NCI-H748 (cell line): ENCODE measurements at regions not wholly inside any gene's neighbourhood (a gene's known extent, or its start where the extent isn't known, plus 50 kb on each side); places are given as distances from the start of the nearest gene placed in this dataset.

Source experiments
- DNase-seq: peaks from one replicate; lab custom pipeline; 2025; ENCODE audit not compliant: unreplicated experiment; lab: John Stamatoyannopoulos, UW

DNA sequence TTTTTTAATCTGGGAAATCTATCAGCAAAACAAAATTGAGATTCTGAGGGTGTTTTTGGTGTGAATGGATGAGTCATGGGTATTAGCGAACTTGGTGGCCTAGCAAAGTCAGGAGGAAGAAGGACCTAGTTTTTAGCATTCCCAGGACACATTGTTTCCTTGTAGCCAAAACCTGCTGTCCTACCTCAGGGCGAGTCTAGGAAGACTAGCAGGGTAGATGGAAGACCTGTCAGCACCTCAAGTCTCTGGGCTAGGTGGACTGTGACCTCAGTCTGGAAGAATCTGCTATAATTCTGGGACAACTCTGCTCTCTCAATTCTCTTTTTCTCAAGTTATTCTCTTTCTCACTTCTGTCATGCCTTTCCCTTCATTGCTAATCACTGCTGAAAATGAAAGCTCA, 1399.3 kb upstream of the LRRTM1 start:
- no peak for DNase-seq

DNA sequence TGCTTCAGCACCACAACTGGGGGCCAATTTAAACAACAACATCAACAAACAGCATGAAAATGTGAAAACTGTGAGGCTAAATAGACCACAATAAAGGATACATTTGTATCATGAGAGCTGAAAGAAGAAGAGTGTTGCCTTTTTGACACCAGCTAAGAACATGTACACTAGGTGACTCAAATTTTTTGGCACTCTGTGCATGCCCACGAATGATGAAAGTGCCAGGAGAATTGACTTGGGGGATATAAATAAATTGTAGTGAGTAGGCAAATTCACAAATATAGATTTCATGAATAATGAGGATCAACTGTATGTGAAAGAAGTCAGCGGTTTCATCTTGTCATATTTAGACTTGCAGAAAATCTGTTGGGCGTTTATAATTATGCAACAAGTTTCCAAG, 1388.0 kb upstream of the LRRTM1 start:
- DNase-seq: no peak

DNA sequence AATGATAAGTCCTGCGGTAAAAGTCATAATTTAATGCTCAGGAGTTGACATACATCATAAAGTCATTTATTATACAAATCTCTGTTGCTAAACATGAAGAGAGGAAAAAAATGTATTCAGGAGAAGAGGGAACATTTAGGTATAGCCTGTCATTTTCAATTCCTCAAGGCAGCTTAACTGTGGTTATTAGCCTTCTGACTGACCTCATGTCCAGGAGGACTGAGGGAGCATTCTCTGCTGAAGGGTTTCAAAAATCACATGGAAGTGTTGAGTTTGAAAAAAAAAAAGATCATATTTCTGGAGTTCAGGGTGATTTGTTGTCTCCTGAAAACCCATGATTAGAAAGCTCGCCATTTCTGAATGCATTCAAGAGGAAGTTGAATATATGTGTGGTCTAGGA, 1371.1 kb upstream of the LRRTM1 start:
- DNase-seq: no peak

DNA sequence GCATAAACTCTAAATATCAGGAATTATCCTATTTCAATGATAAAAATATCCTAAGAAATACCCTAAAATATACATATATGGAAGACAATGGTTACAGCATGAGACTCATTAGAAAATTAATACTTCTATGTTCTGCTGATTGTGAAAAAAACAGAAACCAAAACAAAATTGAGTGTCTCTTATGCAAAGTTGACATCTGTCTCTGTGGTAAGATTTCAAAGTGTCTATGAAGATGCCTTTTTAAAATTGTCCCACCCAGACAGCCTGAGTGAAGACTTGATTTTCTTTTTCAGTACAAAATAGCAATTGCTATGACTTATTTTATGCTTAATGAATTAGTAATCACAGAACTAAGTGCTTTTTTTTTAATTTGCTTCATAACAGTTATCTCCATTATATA, 1368.4 kb upstream of the LRRTM1 start:
- no peak for DNase-seq

DNA sequence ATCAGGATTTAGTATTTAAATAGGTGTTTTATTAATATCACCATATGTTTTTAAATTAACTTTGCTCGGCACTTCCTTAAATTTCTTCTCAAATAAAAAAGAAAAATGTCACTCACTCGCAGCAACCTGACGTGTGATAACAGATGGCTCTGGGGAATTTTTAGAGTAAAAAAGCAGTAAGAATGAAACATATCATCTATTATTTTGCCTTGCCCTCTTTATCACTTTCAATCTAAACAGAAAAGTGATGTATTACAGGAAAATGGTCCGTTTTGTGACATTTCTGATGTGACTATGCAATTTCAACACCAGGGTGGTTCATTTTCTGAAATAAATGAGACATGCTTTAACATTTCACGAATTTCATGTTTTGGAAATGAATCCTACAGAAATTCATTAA, 1368.0 kb upstream of the LRRTM1 start:
- no peak for DNase-seq

DNA sequence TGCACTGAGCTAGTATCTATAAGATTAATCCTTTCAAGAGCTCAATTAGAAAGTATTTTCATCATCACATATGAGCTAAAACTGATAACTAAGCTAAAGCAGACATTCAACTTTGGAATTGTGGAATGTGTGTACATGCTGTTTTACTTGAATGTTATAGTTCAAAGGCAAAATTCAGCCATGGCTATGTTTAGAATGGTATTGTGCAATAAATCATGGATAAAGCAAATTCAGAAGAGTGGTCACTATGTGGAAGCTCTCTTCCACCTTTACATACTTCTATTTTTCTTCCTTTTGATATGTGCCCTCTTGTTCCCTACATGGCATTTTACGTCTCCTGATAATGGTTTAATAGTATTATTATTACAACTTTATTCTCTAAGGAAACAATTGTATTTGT, 1366.3 kb upstream of the LRRTM1 start:
- DNase-seq: no peak

DNA sequence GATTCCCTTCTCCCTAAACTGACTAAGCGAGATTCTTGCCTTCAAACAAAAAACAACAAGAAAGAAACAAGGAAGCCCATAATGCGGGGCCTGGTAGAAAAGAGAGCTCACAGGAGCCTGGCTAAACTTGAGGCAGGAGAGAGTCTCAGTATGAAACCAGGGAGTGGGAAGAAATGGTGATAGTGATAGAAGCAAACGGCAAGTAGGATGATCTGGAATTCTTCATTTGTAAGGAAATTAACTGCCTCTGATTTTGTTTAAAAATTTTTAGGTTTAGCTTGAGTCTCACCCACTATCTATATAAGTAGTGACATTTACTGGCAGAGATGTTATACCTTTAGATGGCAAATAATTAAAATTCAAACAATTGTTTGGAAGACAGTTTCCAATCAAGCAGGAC, 1356.5 kb upstream of the LRRTM1 start:
- DNase-seq: no peak

DNA sequence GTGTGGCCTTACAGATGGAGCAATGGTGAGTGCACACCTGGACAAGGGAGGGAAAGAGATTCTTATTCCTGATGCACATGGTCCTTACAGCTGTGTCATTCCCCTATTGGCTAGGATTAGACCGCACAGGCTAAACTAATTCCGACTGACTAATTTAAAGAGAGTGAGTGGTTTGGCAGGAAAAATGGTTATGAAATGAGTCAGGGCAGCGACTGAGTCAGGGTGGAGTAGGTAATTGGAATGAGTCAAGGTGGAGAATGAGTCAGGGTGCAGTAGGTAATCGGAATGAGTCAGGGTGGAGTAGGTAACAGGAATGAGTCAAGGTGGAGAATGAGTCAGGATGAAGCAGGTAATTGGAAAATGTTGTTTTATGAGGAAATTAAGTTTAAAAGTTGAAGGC, 1353.7 kb upstream of the LRRTM1 start:
- no peak for DNase-seq

DNA sequence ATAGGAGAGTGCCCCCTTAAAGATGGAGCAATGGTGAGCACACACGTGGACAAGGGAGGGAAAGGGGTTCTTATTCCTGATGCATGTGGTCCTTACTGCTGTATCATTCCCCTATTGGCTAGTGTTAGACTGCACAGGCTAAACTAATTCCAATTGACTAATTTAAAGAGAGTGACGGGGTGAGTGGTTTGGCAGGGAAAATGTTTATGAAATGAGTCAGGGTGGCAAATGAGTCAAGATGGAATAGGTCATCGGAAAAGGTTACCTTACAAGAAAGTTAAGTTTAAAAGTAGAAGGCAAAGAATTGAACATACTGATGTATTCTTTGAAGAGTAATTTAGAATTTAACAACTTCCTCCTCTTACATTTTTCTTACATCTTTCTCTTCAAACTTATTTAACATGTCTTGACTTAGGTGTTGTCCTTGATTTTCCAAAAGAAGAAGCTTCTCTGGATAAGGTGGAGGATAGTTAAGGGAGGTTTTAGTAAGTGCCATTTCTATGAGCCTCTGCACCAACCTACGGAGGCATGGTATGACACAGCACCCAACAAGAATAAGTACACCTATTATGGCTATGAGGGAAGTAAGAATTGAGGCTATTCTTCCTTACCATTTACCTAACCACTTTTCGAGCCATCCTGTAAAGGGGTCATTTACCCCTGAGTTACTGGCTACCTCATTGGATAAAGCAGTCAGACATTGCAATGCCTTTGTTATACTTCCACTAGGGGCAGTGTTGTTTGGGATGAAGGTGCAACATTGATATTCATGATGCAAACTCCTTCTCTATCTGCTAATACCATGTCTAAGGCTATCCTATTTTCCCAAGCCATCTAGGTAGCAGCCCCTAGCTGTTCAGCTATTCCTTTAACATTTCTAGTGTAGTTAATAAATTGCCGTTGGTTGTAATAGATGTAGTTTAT, 1345.8 kb upstream of the LRRTM1 start:
- DNase-seq: peak; percentile 0

DNA sequence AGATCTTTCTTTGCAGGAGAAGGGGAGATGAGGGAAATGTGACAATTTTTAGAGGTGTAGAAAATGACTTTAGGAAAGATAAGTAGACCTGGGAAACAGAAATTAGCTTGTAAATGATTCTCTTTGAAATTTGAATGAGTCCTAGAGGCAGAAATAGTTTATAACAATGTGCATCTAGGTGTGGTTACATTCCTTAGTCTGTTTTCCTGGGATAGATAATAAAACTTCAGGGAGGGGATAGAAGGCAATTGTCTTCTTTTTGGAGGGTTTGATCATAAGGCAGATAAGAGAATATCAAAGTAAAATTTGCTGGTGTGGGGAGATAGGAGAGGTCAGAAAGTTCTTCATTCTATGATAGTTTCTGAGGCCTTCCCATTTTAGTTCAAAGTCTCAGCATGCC, 1344.3 kb upstream of the LRRTM1 start:
- DNase-seq: no peak

DNA sequence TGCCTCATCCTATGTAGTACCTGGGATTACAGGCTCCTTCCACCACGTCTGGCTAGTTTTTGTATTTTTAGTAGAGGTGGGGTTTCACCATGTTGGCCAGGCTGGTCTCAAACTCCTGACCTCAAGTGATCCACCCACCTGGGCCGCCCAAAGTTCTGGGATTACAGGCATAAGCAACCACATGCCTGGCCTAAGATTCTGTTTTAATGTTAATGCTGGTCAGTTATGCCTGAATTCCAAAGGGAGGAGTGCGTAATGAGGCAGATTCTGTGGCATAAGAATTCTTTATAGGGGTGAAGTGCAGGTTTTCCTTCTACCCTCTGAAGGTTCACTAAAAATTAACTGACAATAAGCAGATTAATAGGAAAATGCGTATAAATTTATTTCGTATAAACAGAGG, 1343.8 kb upstream of the LRRTM1 start:
- DNase-seq: no peak

DNA sequence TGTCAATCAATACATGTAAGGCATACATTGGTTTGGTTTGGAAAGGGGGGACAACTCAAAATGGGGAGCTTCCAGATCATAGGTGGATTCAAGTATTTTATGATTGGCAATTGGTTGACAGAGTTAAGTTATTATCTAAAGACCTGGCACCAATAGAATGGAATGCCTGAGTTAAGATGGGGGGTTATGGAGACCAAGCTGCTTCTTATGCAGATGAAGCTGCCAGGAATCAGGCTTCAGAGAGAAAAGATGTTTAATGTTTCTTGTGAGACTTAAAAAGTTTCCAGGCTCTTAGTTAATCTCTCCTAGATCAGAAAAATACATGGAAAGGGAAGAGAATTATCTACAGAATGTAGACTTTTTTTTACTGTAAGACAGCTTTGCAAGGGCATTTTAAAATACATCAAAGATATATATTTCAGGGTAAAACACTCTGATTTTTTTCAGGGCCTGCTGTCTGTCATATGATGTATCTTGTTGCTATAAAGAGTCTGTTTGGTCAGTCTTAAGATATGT, 1343.2 kb upstream of the LRRTM1 start:
- DNase-seq: no peak

DNA sequence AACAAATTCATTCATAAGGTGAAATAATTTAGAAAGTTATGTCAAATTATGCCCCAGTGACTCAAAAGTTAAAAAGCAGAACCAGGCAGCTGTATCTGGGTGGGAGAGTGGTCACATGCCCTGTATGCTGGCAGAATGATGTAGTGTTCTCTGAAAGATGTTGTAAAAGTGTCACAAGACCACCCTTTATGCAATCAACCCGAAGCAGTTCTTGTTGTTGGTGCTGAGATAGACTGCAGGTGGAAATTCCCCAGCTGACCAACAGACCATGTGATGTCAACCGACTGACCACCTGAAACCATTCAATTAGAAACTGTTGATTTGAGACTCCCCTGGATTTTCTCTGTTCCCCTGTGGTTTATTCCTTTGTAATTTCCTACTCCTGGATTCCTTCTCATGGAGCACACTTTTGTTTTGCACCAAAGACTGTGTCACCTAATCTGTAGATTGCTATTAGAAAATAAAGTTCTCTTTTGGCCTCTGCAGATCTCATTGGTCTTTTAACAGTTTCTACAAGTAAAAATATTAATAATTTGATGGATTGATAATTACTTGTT, 1341.3 kb upstream of the LRRTM1 start:
- no peak for DNase-seq

DNA sequence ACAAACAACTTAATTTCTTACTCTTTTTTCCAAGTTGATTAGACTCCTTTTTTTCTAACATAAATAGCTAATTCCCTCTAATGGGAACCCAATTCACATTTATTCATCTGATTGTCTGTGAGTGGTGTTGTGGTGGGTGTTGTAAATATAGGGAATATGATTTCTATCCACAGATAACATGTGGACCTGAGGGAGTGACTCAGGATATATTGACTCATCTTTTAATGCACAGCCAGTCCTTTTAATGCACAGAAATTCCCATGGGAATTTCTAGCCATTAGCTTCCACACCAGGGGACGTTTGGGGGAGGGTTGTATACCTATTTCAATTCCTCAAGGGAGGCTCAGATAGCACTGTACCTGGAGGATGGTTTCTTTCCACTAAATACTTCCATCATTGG, 1339.6 kb upstream of the LRRTM1 start:
- DNase-seq: no peak

DNA sequence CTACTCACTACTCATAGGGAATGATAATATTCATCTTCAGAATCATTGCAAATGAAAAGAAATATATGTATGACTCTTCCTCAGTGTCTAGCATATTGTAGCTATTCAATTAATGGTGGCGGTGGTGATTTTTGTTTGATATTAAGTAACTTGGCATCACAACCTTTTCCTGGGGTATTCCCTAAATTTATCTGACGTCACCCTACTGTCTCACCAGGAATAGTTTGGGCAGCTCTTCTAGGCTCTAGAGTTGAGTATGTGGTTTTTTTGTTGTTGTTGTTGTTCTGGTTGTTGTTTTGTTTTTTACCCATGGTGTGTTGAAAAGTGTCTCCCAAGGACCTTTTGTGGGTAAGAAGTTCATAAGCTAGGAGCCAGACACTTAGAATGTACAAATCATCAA, 1320.3 kb upstream of the LRRTM1 start:
- DNase-seq: no peak

DNA sequence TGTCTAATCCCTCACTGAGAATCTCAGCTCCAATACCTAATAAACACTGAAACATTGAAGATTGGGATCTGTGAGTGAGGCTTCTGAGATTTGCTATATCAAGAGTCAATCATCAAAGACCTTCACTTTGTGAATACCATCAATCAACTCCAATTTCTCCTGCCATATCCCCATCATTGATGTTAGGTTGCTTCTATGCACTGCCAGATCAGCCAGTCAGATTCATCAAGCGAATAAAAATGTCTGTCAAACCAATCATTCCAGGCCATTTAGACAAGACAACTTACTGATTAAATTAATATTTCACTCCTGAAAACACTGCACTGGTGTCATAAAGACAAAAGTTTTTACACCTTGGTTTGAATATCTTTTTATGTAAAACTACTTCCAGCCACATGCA, 1295.5 kb upstream of the LRRTM1 start:
- no peak for DNase-seq

DNA sequence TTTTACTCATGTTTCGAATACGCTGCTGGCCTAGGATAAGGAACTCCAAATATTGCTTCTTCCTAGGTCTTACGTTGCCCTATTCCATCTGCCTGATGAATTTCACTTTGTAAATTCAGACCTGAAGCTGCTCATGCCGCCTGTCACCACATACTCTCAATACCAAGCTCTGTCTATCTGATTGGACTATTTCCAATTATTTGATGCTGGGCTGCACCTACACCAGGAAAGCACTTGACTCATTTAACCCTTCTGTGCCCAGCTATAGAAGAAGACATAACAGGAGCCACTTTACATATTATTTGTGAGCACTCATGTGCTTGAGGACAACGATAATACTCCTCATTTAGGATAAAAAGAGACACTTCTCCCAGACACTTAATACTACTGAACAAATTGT, 1293.9 kb upstream of the LRRTM1 start:
- DNase-seq: peak; percentile 33

DNA sequence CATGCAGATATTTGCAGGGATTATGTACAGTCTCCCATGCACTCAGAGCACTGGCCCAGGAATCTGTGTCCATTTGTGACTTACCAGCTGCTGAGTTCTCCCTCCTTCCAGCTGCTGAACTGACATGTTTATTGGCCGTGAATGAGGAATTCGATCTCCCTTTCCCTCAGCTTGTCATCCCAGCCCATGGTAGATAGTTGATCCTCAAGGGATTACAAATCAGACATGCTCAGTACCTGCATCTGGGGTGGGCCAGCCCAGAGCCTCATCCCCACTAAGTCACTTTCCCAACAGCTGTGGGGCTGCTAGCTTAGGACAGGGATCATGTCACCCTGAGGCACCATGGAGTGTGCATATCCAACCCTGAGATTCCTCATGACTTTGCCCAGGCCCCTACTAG, 1284.9 kb upstream of the LRRTM1 start:
- no peak for DNase-seq

DNA sequence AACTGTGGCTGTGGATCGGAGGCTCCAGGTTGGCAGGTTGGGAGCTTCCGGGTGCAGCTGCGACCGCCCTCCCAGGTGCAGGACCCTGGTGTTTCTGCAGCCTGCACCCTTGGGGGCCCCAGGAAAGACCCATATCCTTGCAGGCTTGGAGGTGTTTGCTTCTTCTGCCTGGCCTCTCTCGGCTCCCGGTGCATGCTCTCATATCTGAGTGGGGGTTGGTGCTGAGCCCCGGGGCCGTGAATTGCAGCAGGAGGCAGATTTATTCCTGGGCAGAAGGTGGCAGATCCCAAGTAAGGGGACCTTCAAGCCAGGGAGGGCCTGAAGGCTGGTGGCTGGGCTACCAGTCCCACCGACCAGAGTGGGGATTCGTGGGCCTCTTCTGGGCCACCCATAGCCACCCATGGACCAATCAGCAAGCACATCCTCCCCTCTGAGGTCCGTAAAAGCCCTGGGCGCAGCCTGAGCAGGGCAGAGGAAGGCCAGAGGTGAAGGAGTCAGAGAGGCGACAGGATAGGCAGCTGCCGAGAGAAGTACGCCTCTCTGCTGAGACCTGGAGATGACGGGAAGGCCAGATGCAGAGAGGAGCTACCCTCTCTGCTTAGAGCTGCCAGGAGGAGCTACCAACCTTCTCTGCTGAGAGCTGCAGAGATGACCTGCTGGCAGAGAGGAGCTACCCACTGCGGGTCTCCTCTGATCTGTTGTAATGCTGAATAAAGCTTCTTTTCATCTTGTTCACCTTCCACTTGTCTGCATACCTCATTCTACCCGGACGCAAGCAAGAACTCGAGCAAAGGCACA, 1279.0 kb upstream of the LRRTM1 start:
- DNase-seq: no peak

DNA sequence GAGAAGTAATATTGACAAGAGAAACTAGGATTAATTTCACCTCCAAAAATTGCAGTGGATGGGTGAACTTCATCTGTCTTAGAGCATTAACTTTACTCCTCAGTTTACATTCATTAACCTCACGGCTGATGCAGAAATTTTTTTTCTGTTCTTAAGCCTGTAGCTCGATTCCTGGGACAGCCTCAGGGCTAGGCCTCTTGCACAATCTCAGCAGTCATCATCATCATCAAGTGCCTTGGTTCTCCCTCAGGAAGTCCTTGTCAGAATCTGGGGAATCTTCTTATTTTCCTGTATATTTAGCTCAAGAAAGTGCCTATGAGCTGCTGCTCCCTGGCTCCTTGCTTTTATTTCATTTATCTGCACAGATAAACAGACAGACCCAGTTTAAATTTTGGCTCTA, 1272.2 kb upstream of the LRRTM1 start:
- DNase-seq: no peak

DNA sequence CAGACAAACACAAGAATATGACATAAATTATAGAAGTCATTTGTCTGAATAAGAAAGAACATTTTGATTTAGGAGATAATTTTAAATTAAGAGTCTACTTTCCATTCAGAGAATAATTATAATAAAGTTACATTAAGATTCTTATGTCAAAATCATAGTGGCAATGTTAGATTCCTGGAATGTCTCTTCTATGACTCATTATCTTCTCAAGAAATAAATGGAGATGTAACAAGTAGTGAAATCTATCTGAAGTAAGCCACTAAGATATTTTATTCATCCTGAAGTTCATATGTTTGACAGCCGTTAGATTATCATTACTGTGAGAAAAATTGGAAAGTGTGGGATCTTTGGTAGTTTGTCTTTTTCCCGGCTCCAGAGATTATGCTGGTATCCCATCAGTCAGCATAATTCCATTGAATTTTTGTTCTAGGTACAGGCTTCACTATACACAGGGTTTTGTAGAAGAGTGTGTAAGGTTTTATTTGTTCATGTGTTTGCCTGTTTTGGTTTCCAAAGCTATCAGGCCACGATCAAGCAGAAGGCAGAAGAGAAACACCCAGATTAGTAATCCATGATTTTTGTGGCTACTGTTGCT, 1246.6 kb upstream of the LRRTM1 start:
- DNase-seq: no peak
